Spleen (tissue), 7 donors: ENCODE measurements at regions not wholly inside any gene's neighbourhood (a gene's known extent, or its start where the extent isn't known, plus 50 kb on each side); places are given as distances from the start of the nearest gene placed in this dataset.

ENCODE experiments used
- POLR2A ChIP-seq, 3 donors: fragments of 450-650 bp; IDR thresholded peaks; one replicate each; pipeline ENCODE4 v1.5.1; 2017; ENCODE audit warnings: antibody characterized with exemption in 3 of 3, mild to moderate bottlenecking in 1 of 3
- TF ChIP-seq, protein P1 (sequence below), 11 experiments: fragments of 200-600 bp in 7 of 11; fragments of 450-650 bp in 4 of 11; sonication (generic) in 4 of 11; IDR thresholded peaks in 8 of 11; conservative IDR thresholded peaks in 3 of 11; 1 replicate in 7 of 11; 2 replicates in 4 of 11; pipeline versions ENCODE4 v1.4.0 to v1.8.0; 2016 to 2021; ENCODE audit warnings: antibody characterized with exemption in 11 of 11, inconsistent platforms in 4 of 11, mild to moderate bottlenecking in 1 of 11
- donor health status: DM: no; HTN: no; CAD: no; lungs with moderate emphysema.
- donor health status: DM: no; HTN: no; CAD: no.
- donor health status: DM: no; HTN: no; CAD: no.

DNA sequence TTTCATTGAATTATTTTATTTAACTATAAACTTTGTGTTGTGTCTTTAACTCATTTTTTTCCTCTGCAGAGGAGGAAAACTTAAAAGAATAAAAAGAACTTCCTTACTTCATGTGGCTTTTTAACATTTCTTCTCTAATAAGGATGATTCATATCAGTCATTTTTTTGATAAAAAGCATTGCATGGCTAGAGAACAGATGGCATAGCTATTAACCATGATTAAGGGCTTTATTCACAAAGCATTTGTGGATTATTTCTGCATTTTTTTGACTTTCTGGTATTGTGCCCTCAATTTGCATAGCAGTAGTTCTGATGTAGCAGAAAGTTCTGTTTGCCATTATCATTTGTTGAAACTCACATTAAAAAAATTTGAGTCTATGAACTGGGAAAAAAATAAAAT lies 540.8 kb downstream of the SI start:
- TF ChIP-seq POLR2A (IDR thresholded peaks at IDR 0.05) = no peak
- TF ChIP-seq, protein P1, sequence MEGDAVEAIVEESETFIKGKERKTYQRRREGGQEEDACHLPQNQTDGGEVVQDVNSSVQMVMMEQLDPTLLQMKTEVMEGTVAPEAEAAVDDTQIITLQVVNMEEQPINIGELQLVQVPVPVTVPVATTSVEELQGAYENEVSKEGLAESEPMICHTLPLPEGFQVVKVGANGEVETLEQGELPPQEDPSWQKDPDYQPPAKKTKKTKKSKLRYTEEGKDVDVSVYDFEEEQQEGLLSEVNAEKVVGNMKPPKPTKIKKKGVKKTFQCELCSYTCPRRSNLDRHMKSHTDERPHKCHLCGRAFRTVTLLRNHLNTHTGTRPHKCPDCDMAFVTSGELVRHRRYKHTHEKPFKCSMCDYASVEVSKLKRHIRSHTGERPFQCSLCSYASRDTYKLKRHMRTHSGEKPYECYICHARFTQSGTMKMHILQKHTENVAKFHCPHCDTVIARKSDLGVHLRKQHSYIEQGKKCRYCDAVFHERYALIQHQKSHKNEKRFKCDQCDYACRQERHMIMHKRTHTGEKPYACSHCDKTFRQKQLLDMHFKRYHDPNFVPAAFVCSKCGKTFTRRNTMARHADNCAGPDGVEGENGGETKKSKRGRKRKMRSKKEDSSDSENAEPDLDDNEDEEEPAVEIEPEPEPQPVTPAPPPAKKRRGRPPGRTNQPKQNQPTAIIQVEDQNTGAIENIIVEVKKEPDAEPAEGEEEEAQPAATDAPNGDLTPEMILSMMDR (IDR thresholded peaks at IDR 0.05 in 8 of 11, conservative IDR thresholded peaks at IDR 0.05 in 3 of 11) = no peak
